ENCODE measurements at regions not wholly inside any gene's neighbourhood (a gene's known extent, or its start where the extent isn't known, plus 50 kb on each side); places are given as distances from the start of the nearest gene placed in this dataset.
A peak's percentile ranks its signal among the peaks of the same experiment; 100 is the strongest.
"Not testable (repeated sequence)": the region's sequence is repeated elsewhere in the genome, so short reads cannot be mapped to it uniquely, and the experiment has no call there.

DNA sequence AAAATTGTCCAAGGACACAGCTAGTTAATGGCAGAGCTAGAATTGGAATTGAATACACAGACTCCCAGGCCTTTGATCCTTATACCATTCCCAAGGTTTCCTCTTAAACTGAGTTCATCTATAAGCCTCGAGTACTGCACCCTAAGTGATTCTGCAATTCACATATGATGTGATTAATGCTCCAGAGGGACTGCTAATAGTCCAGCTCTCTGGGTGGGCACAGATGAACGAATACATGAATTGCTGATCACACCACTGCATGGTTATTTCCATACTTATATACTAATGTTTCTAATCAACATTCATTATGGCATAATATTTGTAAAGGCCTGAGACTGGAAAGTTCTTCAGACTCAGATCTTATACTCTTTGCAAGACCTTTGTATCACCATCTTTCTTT is 101.8 kb downstream of the NUFIP1 start:
- no peak for DNase-seq (ENCODE audit: low read depth)

DNA sequence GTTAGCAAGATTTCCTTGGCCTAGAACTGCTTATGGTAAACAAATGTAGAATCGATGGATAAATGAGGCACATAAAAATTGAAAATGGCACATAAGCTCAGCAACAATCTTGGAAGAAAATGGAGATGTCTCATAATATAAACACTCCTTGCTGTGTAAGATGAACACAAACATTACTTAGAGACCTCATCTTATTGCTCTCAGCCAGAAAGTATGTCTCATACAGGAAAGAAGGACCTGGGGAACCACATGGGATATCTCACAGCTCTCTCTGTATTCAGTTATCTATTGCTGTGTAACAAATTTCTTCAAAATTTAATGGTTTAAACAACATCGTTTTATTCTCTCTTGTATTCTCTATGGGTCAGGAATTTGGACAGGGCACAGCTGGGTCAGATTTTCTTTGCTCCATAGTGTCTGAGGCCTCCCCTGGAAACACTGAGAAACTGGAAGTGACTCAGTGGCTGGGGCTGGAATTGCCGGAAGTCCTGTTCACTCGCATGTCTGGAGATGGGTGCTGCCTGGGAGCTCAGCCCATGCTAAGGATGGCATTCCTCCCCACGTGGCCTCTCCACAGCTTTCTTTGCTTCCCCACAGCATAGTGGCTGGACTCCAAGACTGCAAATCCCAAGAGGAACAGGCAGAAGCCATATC is 105.1 kb downstream of the NUFIP1 start:
- DNase-seq (ENCODE audit: low read depth): peak; percentile 70

DNA sequence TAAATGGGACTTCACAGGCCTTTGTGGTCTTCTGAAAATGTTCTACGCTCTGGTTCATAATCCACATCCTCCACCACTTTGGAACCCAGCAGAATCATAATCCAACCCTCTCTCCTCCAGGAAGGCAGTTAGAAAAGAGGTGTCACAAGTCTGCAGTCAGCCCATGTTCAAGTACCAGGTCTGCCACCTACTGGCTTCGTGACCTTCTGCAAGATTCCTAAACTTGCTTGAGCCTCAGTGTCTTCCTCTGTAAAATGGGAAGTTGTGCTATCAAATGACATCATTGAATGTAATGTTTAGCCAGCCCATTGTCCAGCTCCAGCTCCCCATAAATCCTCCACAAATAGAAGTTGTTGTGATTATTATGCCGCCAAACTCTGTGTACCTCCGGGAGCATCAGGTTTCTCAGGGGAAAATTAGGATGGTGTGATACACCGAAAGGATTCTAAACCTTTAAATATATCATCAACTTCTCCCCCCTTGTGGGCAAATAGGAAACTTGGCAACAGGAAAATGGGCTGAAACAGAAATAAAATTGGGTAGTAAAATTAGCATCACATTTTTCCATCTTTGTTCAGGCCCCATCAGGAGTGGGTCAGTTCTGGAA is 109.7 kb downstream of the NUFIP1 start:
- peak; percentile 66 for DNase-seq (ENCODE audit: low read depth)

DNA sequence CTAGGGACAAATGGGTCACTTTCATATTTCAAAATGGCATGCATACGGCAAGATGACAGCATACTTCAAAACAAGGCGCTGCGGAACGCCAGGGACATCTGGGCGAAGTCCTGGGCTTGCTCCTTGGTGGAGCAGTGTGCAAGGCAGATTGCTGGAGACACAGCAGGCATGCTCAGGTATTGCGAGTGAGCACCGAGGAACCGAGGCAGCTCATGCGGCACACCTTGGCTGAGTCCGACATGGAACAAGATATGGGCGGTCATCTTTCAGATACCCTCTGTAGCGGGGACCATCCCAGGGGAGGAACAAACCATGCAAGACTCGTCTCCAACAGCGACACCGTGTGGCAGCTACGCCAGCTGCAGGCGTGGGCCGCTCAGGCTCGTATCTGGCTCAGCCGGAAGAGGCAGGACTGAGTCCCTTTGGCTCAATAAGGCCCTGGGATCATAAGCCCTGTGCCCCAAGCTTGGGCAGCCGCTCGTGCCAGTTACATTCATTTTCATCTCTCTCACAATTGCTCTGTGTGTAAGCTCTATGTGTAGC is 112.4 kb downstream of the NUFIP1 start:
- no peak for DNase-seq (ENCODE audit: low read depth)

DNA sequence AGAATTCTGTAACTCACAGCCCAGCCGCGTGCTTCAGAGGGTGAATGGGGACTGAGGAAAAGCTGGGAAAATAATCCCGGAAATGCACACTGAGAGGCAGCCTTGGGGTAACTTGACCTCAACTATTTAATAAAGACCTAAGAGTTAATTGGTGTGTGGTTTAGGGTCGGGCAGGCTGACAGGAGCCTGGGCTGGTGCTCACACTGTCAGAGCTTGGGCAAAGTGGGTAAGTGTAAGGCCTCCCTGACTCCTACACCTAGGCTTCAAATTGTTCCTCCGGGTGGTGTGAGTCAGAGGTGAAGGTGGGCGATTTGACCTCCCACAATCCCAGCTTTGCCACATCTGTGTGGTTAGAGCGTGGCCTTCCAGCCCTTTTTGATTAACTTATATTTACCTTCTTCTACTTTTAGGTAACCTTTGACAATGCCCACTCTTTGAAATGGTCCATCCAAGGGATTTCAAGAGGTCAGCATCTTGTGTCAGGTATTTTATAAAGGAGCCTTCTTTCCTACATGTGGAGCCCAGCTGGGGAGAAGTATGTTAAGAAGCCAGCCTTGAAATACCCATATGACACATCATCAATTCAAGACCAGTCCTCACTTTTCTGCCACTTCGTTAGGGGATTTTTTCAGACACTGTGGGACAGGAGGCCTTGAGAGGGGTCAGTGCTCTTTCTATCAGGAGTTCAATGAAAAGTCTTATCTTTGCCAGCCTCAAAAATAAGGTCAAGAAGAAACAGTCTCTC is 114.2 kb downstream of the NUFIP1 start:
- DNase-seq (ENCODE audit: low read depth): no peak

DNA sequence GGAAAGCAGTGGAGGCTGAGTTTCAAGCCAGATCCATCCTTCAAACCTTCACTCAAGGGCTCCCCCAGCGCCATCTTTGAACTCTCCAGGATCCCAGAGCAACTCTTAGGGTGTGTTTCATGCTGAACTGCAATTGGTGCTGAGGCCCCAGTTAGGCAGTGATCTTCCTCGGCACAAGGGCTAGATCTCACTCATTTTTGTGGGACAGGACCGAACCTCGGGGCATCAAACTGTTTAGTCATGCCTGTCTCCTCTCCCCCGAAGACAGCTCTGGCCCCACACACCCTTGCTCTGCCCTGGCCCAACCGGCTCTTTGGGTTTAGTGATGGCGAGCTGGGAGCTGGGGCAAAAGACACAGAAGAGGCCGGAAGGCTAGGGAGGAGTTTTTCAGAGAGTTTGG is 115.1 kb downstream of the NUFIP1 start:
- DNase-seq (ENCODE audit: low read depth): no peak

DNA sequence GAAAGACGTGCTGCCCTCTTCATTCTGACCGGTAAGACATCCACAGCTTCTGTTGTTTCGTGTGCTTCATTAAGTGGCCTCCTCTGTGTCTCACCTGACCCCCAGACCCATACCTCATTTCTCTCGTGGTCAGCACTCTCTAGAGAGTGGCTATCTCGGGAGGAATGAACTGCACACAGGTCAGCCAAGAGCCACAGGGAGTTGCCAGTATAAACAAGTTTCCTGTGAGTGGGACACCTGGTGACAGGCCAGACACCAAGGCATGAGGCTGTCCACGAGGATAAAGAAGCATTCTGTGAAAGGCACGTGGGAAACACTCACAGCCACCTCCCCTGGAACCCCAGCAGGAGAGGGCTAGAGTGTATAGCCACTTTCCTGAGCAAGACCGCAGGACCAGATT is 115.8 kb downstream of the NUFIP1 start:
- DNase-seq (ENCODE audit: low read depth): no peak

DNA sequence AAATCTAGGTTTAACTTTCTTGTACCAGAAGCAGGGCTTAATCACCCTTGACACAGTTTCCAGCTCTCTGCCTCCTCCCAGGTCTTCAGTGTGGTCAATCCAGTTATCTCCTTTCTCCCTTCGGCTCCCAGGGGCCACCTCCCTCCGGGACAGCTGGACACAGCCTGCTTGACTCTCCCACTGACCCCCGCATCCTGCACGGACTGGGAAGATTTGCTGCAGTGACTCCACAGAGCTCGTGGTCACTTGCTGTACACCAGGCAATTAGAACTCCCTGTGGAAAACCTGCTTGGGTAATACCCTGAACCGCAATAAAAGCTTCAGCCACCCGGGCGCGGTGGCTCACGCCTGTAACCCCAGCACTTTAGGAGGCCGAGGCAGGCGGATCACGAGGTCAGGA is 116.5 kb downstream of the NUFIP1 start:
- DNase-seq (ENCODE audit: low read depth): no peak

DNA sequence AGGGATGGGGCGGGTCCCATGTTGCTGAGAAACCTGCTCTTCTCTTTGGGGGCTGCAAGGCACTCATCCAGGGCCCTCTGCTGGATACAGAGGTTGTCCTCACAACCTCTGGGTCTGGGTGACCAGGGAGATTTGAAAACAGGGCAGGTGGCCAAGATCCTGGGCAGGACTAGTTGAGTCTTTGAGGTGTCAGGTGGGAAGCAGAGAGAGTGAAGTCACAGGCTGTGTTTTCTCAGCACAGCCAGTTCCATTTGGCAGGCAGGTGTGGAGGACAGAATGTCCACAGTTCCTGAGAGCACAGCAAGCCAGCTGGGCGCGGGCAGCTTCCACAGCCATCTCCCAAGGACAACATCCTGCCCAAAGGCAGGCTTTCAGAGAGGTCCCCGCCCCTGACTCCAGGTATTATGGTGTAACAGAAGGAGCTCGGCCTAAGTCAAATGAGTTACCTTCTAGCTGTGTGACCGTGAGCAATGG is 118.8 kb downstream of the NUFIP1 start:
- no peak for DNase-seq (ENCODE audit: low read depth)

DNA sequence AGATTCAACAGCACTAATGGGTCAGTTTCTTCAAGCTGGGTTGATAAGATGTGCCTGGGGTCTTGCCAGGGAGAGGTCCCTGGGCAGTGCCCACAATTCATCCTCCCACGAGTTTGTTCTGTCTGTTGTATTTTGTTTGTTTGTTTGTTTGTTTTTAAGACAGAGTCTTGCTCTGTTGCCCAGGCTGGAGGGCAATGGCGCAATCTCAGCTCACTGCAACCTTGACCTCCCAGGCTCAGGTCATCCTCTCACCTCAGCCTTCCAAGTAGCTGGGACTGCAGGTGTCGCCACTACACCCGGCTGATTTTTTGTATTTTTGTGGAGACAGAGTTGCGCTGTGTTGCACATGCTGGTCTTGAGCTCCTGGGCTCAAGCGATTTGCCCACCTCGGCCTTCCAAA is 120.1 kb downstream of the NUFIP1 start:
- no peak for DNase-seq (ENCODE audit: low read depth)

DNA sequence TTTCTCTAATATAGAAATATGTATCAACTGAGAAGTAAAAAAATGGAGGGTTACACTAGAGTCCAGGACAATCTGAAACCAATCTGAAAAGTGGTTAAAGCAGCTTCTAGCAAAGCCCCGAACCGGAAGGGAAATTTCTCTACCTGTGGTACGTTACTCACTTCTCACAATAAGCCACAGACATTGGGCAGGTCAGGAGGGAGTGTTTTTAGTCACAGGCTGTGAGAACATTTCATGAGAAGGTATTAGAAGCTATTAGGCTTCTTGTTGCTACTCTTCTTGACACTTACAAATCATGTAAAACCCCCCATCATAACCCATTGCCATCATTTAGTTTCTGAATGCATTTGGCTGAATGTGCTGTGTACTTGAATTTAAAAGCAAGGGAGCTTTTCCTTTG is 120.9 kb downstream of the NUFIP1 start:
- DNase-seq (ENCODE audit: low read depth): no peak

DNA sequence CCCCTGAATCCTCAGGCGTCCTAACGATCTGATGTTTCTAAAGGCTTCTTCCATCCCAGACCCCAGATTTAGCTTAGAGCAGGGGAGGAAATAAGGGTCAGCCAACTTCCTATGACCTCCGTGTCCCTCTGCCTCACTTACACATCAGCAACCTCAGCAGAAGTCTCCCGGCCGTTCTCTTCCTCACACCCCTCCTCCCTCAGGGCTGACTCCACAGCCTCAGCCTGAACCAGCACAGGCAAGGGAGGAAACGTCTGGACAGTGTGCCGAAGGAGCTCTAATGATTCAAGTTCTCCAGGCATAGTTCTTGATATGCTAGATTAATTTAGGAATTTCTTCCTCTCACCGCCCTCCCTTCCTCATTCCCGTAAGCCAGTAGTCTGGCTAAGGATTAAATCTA is 121.4 kb downstream of the NUFIP1 start:
- DNase-seq (ENCODE audit: low read depth): no peak

DNA sequence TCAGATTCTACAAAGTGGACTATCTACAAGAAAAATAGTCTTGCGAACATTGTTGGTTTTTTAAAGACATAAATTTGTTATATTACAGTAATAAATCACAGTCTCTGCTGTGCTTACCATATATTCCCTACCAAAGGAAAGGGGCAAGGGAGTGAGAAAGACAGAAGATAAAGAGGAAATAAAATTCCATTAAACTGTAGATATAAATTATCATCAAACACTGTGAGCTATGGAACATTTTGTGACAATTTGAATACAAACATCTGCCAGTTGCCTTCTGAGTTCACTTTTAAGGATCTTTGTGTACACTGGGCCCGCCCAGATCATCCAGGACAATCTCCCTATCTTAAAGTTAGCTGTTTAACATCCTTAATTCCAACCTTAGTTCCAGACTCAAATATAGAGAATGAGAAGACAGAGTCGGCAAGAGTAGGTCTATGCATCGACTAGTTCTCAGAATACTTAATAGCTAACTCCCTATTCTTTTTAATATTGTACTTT is 122.8 kb downstream of the NUFIP1 start:
- no peak for DNase-seq (ENCODE audit: low read depth)

DNA sequence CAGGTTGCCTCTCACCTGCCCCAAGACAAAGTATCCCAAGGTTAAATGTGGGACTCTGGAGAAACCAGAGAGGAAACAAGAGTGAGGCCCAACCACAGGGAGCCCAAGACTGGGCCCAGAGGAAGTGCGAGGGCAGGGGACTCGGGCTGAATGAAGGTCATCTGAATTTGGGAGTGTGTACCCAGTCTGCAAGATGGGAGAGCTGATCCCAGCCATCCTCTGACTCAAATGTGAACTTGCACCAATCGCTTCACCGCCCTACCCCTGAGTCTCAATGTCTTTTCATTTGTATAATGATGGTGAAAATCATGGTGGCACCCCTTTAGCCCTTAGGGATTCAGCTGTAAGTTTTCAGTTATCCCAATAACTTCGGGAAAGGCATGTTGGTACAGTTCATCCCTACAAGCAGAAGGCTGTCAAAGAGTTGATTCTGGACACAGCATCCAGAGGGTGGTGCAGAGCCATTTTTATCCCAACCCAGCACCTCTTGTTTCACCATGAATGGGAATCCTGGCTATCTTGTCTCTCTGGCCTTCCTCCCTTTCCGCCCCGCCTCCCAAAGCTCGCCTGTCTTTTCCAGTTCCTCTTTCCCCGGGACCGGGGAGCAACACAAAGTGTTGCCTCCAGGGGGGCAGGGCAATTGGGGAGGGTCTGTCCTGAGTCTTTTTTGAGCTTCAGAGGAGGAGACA is 123.4 kb downstream of the NUFIP1 start:
- DNase-seq (ENCODE audit: low read depth): no peak

DNA sequence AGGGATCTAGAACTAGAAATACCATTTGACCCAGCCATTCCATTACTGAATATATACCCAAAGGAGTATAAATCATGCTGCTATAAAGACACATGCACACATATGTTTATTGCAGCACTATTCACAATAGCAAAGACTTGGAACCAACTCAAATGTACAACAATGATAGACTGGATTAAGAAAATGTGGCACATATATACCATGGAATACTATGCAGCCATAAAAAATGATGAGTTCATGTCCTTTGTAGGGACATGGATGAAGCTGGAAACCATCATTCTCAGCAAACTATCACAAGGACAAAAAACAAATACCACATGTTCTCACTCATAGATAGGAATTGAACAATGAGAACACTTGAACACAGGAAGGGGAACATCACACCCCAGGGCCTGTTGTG is 125.6 kb downstream of the NUFIP1 start:
- DNase-seq (ENCODE audit: low read depth): not testable (repeated sequence)

DNA sequence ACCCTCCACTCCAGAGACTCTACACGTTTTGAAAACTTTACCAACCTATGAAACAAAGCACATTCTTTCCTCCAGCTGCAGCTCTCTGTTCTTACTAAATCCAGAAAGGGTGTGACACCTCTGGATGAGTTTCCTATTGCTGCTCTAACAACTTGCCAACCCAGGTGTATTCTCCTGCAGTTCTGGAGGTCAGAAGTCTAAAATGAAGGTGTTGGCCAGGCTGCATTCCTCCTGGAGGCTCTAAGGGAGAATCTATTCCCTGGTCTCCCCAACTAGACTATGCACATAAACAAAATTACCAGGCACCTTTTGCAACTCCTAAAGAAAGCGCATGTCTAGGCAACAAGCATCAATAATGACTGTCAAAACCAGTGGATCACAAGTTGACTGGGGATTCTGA is 128.8 kb downstream of the NUFIP1 start:
- no peak for DNase-seq (ENCODE audit: low read depth)

DNA sequence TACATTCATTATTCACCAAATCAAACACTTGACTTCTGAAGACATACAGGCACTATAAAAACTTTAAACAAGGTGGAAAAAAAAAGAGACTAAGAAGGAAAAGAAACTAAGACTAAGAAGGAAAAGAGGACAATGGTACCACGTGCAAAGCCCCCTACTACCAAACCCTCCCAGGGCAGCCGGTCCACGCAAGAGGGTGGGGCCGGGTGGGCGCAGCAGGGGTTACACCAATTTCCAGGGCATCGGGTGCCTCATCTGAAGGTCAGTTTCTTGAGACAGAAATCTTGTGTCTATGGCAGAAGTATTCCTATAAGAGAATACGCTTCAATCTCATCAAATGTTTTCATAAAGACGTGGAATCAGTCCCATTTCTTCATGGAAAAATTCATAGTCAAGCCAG is 131.5 kb downstream of the NUFIP1 start:
- no peak for DNase-seq (ENCODE audit: low read depth)

DNA sequence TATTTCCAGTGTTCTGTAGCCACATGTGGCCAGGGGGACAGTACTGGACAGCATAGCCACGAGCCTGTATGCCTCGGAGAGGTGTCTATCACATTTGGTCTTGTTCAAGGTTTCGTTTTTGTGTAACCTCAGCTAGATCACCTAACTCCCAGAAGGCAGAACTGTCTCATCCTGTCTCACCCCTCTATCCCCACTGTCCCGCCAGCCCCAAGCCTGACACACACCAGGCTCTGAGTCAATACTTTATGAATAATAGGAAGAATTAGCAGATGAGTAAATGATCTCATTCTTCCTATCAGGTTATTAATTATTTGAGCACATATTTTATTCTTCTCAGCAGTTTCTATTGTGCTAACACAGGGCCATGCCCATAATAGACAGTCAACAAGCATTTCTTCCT is 132.2 kb downstream of the NUFIP1 start:
- no peak for DNase-seq (ENCODE audit: low read depth)

DNA sequence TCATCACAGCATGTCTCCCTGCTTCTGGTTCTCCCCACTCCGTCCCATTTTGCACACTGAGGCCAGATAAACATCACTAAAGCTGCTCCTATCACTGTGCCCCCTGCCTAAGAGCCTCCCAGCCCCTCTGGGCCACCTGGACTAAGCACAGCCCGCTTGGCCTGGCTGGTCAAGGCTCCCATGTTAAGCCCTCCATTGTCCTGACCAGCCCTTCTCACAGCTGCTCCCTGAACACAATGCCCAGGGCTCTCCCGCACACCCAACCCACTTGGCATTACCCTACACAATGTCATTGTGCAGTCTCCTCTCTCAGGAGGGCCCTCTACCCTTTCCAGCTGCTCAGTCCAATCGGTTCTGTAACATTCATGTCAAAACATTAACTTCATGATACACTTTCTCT is 133.4 kb downstream of the NUFIP1 start:
- DNase-seq (ENCODE audit: low read depth): no peak

DNA sequence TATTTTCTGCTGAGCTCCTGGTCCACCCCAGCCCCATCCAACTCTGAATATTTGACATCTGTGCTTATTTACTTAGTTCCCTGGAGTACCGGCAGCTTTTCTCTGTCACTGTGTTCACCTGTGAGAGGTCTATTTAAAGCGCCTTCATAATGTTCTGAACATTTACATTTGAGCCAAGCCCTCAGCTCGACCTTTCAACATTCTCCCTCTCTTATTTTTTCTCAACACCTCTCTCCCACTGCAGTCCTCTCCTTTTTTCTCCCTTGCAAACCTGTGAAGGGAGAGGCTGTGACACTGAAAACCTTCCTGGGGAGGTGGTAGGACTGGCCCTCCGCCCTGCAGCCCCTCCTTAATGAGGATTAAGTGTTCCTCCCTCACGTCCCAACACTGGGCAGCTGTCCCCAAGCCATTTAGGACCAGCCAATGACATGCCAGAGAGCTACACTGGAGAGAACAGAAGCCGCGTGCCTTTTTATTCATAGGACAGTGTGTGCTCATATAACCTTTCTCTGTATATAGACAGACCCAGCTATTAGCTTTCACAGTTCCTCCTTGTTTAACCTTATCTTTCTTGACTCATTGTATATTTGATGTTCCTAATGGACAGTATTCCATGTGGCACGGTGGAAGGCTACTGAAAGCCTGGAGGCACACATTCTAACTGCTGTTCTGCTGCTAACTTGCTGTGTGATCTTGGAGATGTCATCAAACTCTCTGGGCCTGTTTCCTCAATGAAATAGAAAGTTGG is 134.8 kb downstream of the NUFIP1 start:
- DNase-seq (ENCODE audit: low read depth): peak; percentile 52

DNA sequence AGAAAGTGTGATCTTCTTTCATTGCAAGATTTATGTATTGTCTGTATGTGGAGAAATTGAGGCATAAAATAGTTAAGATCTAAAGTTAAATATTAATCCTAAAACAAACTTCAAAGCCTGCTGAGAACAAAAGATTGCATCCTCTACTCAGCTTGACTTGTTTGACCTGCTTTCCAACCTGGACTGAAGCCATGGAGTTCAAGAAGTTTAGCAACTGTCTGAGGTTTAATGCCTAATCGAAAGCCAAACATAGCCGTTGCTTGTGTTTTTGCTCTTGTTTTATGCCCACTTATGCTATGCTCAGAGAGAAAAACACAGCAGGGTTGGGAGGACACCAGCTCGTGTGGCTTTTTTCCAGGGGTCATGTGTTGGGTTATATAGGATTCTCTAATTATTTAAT is 135.6 kb downstream of the NUFIP1 start:
- peak; percentile 24 for DNase-seq (ENCODE audit: low read depth)
